ENCODE measurements at regions not wholly inside any gene's neighbourhood (a gene's known extent, or its start where the extent isn't known, plus 50 kb on each side); places are given as distances from the start of the nearest gene placed in this dataset.

DNA sequence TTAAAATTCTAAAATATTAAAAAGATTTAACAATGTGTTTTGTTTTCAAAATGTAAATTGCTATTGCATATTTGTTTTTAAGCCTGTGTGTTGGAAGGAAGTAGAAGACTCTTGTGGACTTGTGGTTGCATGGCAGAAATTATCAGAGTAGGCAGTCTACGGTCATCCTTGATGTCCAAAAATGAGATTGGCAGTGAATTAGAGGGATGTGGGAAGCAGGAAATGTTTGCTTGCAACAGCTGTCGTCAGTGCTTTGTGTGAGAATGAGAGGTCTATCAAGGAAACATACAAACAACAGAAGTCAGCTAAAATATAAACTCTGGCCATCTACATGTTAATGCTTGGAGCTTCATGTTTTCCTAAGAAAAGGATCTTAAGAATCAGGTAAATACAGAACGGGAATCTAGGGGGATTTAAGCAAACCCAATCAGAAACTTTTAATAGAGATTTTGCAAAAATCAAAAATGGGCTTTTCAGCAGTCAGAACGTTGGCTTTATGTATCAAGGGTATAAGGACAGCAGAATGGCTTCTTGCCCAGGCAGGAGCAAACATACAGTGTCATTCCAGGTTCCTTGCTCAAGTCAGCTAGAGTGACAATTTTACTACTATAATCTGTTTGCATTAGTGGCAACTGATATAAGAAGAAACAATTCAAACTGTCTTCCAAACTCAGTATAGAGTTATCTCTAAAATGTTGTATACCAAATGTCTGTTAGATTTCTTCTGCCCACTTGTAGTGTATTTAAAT is 196.7 kb downstream of the CYB561 start:
- no peak overlapping the region; a peak in 1 of 7 replicates for H3K27ac Mint-ChIP-seq

More for the DNA sequence above, 196.7 kb downstream of the CYB561 start:
- no peak overlapping the region for H3T11ph ChIP-seq (ENCODE audit: low read length)
- no peak overlapping the region for H4K5ac ChIP-seq (ENCODE audit: insufficient read length, low read depth, low read length)
- no peak overlapping the region for H2AK5ac ChIP-seq (ENCODE audit: insufficient read length, low read length)
- no CpG with 5 or more reads among the region's 4 CpGs for WGBS (ENCODE audit: extremely low coverage, insufficient read length, low lambda C conversion rate)
- no peak overlapping the region for H3K56ac ChIP-seq (ENCODE audit: insufficient read length, low read depth, low read length)
- no peak overlapping the region for H2BK15ac ChIP-seq (ENCODE audit: low read depth, low read length)
- DNase-seq = no peak
- no peak overlapping the region for H3K9ac ChIP-seq (ENCODE audit: extremely low read depth, insufficient read length, low read length)
- no peak overlapping the region for H2AFZ ChIP-seq (ENCODE audit: low read length)
- H2BK120ac ChIP-seq (ENCODE audit: low read depth, low read length, poor library complexity, severe bottlenecking) = no peak overlapping the region
- Mint-ChIP-seq H3K27me3 (ENCODE audit: low read depth) (no peaks in the 10 kb centered on the region), H3K36me3 (ENCODE audit: insufficient read depth in 1 of 3, low read depth in 3 of 3) (no peaks in the 10 kb centered on the region; a peak in 1 of 7 replicates), H3K4me3 (no peak overlapping the region), H3K9me3 (peaks cover 0 to 6% of the 10 kb centered on the region in 2 experiments; a peak in 3 of 5 replicates), H3K4me1 (peaks cover 0 to 4% of the 10 kb centered on the region in 2 experiments; a peak in 3 of 4 replicates)
- H2BK5ac ChIP-seq (ENCODE audit: insufficient read length, low read length) = no peak overlapping the region
- no peaks in the 10 kb centered on the region for H3K79me2 ChIP-seq (ENCODE audit: insufficient read depth, low read length)
- H3K4ac ChIP-seq (ENCODE audit: low read depth, low read length) = no peak overlapping the region
- H3K23ac ChIP-seq (ENCODE audit: insufficient read length, low read depth, low read length) = no peak overlapping the region
- H3K23me2 ChIP-seq (ENCODE audit: insufficient read length, low read depth, low read length, poor library complexity, severe bottlenecking) = no peaks in the 10 kb centered on the region
- TF ChIP-seq, protein P1, sequence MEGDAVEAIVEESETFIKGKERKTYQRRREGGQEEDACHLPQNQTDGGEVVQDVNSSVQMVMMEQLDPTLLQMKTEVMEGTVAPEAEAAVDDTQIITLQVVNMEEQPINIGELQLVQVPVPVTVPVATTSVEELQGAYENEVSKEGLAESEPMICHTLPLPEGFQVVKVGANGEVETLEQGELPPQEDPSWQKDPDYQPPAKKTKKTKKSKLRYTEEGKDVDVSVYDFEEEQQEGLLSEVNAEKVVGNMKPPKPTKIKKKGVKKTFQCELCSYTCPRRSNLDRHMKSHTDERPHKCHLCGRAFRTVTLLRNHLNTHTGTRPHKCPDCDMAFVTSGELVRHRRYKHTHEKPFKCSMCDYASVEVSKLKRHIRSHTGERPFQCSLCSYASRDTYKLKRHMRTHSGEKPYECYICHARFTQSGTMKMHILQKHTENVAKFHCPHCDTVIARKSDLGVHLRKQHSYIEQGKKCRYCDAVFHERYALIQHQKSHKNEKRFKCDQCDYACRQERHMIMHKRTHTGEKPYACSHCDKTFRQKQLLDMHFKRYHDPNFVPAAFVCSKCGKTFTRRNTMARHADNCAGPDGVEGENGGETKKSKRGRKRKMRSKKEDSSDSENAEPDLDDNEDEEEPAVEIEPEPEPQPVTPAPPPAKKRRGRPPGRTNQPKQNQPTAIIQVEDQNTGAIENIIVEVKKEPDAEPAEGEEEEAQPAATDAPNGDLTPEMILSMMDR (conservative IDR thresholded peaks at IDR 0.05) = no peak
- H2BK20ac ChIP-seq (ENCODE audit: low read depth, low read length, poor library complexity, severe bottlenecking) = no peak overlapping the region
- no peak overlapping the region for H2BK12ac ChIP-seq (ENCODE audit: insufficient read length, low read depth, low read length)
- H3K27ac ChIP-seq (ENCODE audit: insufficient read length, low read depth, low read length) = no peak overlapping the region
- H3K4me2 ChIP-seq (ENCODE audit: insufficient read depth, insufficient read length, low read length) = no peak overlapping the region
- no peaks in the 10 kb centered on the region for H4K20me1 ChIP-seq (ENCODE audit: control insufficient read depth, insufficient read depth, insufficient read length)
- no peak overlapping the region for H3K18ac ChIP-seq (ENCODE audit: insufficient read length, low read depth, low read length)
- no peaks in the 10 kb centered on the region for H3K9me3 ChIP-seq (ENCODE audit: control insufficient read depth, low read depth, low read length)
- no peak overlapping the region for H4K91ac ChIP-seq (ENCODE audit: insufficient read length, low read depth, low read length)
- H3K4me1 ChIP-seq (ENCODE audit: insufficient read depth, low read length) = no peaks in the 10 kb centered on the region
- no peaks in the 10 kb centered on the region for H3K27me3 ChIP-seq (ENCODE audit: insufficient read depth, low read length)
- no peak overlapping the region for H3K14ac ChIP-seq (ENCODE audit: insufficient read depth, low read length)
- H4K8ac ChIP-seq (replicated peaks; ENCODE audit: insufficient read length, low read depth, low read length) = no peak overlapping the region
- no peaks in the 10 kb centered on the region for H3K79me1 ChIP-seq (ENCODE audit: insufficient read depth, low read depth, low read length, poor library complexity, severe bottlenecking)
